ENCODE measurements at regions not wholly inside any gene's neighbourhood (a gene's known extent, or its start where the extent isn't known, plus 50 kb on each side); places are given as distances from the start of the nearest gene placed in this dataset.

- TF ChIP-seq EP300 (IDR thresholded peaks at IDR 0.05) (no peak), POLR2AphosphoS5 (IDR thresholded peaks at IDR 0.05) (no peak), CTCF (IDR thresholded peaks at IDR 0.05) (no peak), POLR2A (IDR thresholded peaks at IDR 0.05) (no peak)
These were observed 334.5 kb downstream of the IPO8 start for GRCh38 chr12:30361145-30361544.

GRCh38 chr12:30358671-30359070 lies 337.0 kb downstream of the IPO8 start:
- no peak for TF ChIP-seq EP300 (IDR thresholded peaks at IDR 0.05)
- TF ChIP-seq POLR2A (IDR thresholded peaks at IDR 0.05) = no peak
- no peak for TF ChIP-seq POLR2AphosphoS5 (IDR thresholded peaks at IDR 0.05)
- TF ChIP-seq CTCF (IDR thresholded peaks at IDR 0.05) = no peak
- Histone ChIP-seq H3K4me1 (no peaks in the 10 kb centered on the region), H3K27me3 (no peaks in the 10 kb centered on the region), H3K27ac (no peak overlapping the region), H3K36me3 (no peaks in the 10 kb centered on the region), H3K4me3 (no peak overlapping the region), H3K9me3 (peaks cover 0 to 3% (median 0%) of the 10 kb centered on the region in 4 donors)
- 59 to 65% methylated on average over 3 of the region's 3 CpGs for WGBS, 2 donors
- DNase-seq = no peak
- intact Hi-C loops (cut with DNase I) = no loop called here

More at GRCh38 chr12:30361145-30361544, 334.5 kb downstream of the IPO8 start:
- Histone ChIP-seq H3K9me3 (peaks cover 0 to 3% (median 0%) of the 10 kb centered on the region in 4 donors), H3K36me3 (no peaks in the 10 kb centered on the region), H3K27ac (no peak overlapping the region), H3K27me3 (no peaks in the 10 kb centered on the region), H3K4me1 (no peaks in the 10 kb centered on the region), H3K4me3 (no peak overlapping the region)
- WGBS, 2 donors = 6 to 18% methylated on average over 1 of the region's 1 CpG
- intact Hi-C loops (cut with DNase I) = no loop called here
- no peak for DNase-seq

- TF ChIP-seq POLR2AphosphoS5 (IDR thresholded peaks at IDR 0.05) = no peak
- no peak for TF ChIP-seq POLR2A (IDR thresholded peaks at IDR 0.05)
- H3K36me3 ChIP-seq = no peaks in the 10 kb centered on the region
- H3K4me1 ChIP-seq = no peaks in the 10 kb centered on the region
- DNase-seq = no peak
- no peak overlapping the region for H3K27ac ChIP-seq
- H3K4me3 ChIP-seq = no peak overlapping the region
- WGBS, 2 donors = 57 to 63% methylated on average over 7 of the region's 7 CpGs
- H3K9me3 ChIP-seq = peaks cover 0 to 3% (median 0%) of the 10 kb centered on the region in 4 donors
- intact Hi-C loops (cut with DNase I) = no loop called here
- H3K27me3 ChIP-seq = no peaks in the 10 kb centered on the region
These were observed 337.7 kb downstream of the IPO8 start for GRCh38 chr12:30357766-30358490.

GRCh38 chr12:30345744-30346471 lies 349.8 kb downstream of the IPO8 start:
- no peak overlapping the region for H3K27ac ChIP-seq
- intact Hi-C loops (cut with DNase I) = no loop called here
- H3K4me1 ChIP-seq = no peaks in the 10 kb centered on the region
- no peaks in the 10 kb centered on the region for H3K36me3 ChIP-seq
- WGBS, 2 donors = 72 to 75% methylated on average over 4 of the region's 4 CpGs
- H3K9me3 ChIP-seq = peaks cover 0 to 5% (median 1%) of the 10 kb centered on the region in 4 donors
- TF ChIP-seq CTCF (IDR thresholded peaks at IDR 0.05) = no peak
- no peak for TF ChIP-seq POLR2A (IDR thresholded peaks at IDR 0.05)
- TF ChIP-seq POLR2AphosphoS5 (IDR thresholded peaks at IDR 0.05) = no peak
- TF ChIP-seq EP300 (IDR thresholded peaks at IDR 0.05) = no peak
- no peak for DNase-seq
- no peaks in the 10 kb centered on the region for H3K27me3 ChIP-seq
- H3K4me3 ChIP-seq = no peak overlapping the region

GRCh38 chr12:30330565-30330964 lies 365.1 kb downstream of the IPO8 start:
- H3K27ac ChIP-seq = no peak overlapping the region
- no peak for DNase-seq
- no peaks in the 10 kb centered on the region for H3K9me3 ChIP-seq
- intact Hi-C loops (cut with DNase I) = no loop called here
- no peaks in the 10 kb centered on the region for H3K36me3 ChIP-seq
- H3K4me1 ChIP-seq = no peaks in the 10 kb centered on the region
- H3K27me3 ChIP-seq = no peaks in the 10 kb centered on the region
- no peak overlapping the region for H3K4me3 ChIP-seq
- no peak for TF ChIP-seq POLR2AphosphoS5 (IDR thresholded peaks at IDR 0.05)
- TF ChIP-seq POLR2A (IDR thresholded peaks at IDR 0.05) = no peak
- no peak for TF ChIP-seq EP300 (IDR thresholded peaks at IDR 0.05)
- TF ChIP-seq CTCF (IDR thresholded peaks at IDR 0.05) = no peak

Measured in sigmoid colon (tissue), 6 donors.